ENCODE measurements at regions not wholly inside any gene's neighbourhood (a gene's known extent, or its start where the extent isn't known, plus 50 kb on each side); places are given as distances from the start of the nearest gene placed in this dataset.

DNA sequence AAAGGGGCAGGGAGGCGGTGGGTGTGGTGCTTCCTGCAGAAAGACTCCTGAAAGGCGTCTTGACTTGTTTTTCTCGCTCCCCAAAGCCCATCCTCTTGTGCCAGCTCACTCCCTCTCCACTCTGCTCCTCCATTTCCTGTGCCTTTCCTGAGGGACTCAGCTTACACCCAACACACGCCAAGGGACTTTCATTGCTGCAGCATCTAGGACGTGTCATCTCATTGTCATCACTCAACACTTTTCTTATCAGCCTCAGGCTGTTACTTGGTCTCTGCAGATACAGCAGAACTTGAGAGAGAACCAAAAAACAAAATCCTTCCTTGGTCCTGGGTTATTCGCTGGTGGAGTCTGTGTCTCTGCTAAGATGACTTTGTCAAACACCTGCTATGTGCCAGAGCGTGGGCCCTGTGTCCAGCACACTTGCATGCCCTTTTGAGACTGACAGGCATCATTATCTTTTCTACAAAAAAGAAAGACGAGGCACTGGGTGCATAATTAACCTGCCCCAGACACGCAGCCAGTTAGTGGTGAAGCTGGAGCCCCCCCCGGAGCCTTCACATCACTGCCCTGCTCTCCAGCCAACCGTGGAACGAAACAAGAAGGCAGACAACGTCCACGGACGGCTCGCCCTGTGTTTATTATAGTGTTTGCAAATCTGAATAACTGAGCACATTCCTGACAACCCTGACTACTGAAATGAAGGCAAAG lies 261.7 kb upstream of the HDAC4 start:
- no peaks in the 10 kb centered on the region for H3K36me3 ChIP-seq (ENCODE audit: control insufficient read depth in 2 of 2, extremely low read depth in 1 of 2, insufficient read depth in 2 of 2, low read length in 2 of 2)
- no peaks in the 10 kb centered on the region for H3K79me2 ChIP-seq (ENCODE audit: control insufficient read depth, insufficient read depth, low read length)
- no peaks in the 10 kb centered on the region for H4K20me1 ChIP-seq (ENCODE audit: control insufficient read depth, extremely low read depth, insufficient read depth, low read length)
- no peak overlapping the region for H3K9ac ChIP-seq (ENCODE audit: control insufficient read depth, extremely low read depth, insufficient read depth, low read length)
- FAIRE-seq (peak; percentile 75), DNase-seq (ENCODE audit: low read depth, low spot score) (no peak)
- peak overlapping the region; percentile 4 for H3K27ac ChIP-seq (ENCODE audit: control insufficient read depth, insufficient read depth, low read length)
- H3K9me1 ChIP-seq (ENCODE audit: control insufficient read depth, extremely low read depth, insufficient read depth, low read length), result no peaks in the 10 kb centered on the region
- H3K27me3 ChIP-seq (ENCODE audit: control insufficient read depth, extremely low read depth, insufficient read depth, low read length), result no peaks in the 10 kb centered on the region
- dilution Hi-C loops (cut with MboI; ENCODE audit: extremely low pct_ligation_motif_present, low sequenced_read_pairs), result no loop called here
- TF ChIP-seq EZH2 (IDR thresholded peaks at IDR 0.05; ENCODE audit: low read length), result no peak
- TF ChIP-seq, protein P1, sequence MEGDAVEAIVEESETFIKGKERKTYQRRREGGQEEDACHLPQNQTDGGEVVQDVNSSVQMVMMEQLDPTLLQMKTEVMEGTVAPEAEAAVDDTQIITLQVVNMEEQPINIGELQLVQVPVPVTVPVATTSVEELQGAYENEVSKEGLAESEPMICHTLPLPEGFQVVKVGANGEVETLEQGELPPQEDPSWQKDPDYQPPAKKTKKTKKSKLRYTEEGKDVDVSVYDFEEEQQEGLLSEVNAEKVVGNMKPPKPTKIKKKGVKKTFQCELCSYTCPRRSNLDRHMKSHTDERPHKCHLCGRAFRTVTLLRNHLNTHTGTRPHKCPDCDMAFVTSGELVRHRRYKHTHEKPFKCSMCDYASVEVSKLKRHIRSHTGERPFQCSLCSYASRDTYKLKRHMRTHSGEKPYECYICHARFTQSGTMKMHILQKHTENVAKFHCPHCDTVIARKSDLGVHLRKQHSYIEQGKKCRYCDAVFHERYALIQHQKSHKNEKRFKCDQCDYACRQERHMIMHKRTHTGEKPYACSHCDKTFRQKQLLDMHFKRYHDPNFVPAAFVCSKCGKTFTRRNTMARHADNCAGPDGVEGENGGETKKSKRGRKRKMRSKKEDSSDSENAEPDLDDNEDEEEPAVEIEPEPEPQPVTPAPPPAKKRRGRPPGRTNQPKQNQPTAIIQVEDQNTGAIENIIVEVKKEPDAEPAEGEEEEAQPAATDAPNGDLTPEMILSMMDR (optimal IDR thresholded peaks at IDR 0.05 in 1 of 3, IDR thresholded peaks at IDR 0.05 in 1 of 3, conservative IDR thresholded peaks at IDR 0.05 in 1 of 3; ENCODE audit: extremely low read depth in 1 of 3, insufficient read depth in 2 of 3, low read length in 3 of 3), result no peak
- peak overlapping the region; percentile 97 for H3K4me2 ChIP-seq (ENCODE audit: control insufficient read depth, extremely low read depth, insufficient read depth, low read depth, low read length)
- H3K4me3 ChIP-seq (ENCODE audit: control insufficient read depth in 2 of 3, extremely low read depth in 1 of 3, insufficient read depth in 2 of 3, low read depth in 1 of 3, low read length in 3 of 3), result peak overlapping the region in 1 of 3 experiments; percentile 26
- no peaks in the 10 kb centered on the region for H3K9me3 ChIP-seq (ENCODE audit: control insufficient read depth, low read depth, low read length)
- no peak overlapping the region for H2AFZ ChIP-seq (ENCODE audit: control insufficient read depth, low read length)
- peaks cover 39% of the 10 kb centered on the region for H3K4me1 ChIP-seq (ENCODE audit: control insufficient read depth, extremely low read depth, insufficient read depth, low read length)

DNA sequence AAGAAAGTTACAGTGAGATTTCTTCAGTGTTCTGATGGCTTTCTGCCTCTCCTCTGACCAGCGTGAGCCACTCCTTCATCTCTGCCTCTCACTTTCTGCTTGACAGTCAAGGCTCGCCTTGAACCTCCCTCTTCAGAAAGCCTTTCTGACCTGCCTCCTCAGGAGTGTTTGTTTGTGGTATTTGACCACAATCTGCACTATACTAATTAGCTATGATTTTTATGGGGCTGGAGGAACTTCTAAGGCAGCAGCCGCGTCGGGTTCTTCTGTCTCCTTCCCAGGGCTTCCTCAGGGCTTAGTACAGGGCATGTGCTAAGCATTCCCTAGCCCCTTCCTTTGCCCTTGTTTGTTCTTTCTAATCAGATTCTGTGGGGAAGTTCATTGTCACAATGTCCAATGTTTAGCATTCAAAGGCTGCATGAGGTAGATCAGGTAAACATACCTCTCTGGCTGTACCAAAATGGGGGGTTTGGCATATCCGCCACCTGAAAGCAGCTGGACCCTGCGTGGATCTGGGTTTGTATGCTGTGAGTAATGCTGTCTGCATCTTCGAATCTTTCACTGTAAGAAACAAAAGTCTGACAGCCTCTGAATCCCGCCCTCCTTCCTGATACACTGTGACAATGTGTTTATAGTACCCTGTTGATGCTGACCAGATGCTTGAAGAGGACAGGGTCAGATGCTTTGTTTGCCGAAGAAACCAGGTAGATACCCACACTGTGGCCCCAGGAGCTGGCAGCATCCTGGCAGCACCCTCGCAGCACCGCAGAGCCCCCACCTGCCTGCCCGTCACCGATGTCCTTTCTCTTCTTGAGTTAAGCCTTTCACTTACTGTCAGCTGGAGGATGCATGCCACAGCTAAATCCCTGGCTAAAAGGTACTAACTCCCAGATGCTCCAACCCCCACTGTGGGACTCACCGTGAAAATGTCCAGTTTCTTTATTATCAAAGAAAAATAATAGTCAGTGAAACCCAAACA lies 260.8 kb upstream of the HDAC4 start:
- no peaks in the 10 kb centered on the region for H3K9me1 ChIP-seq (ENCODE audit: control insufficient read depth, extremely low read depth, insufficient read depth, low read length)
- peak overlapping the region in 2 of 3 experiments; percentile 27 to 50 for H3K4me3 ChIP-seq (ENCODE audit: control insufficient read depth in 2 of 3, extremely low read depth in 1 of 3, insufficient read depth in 2 of 3, low read depth in 1 of 3, low read length in 3 of 3)
- TF ChIP-seq EZH2 (IDR thresholded peaks at IDR 0.05; ENCODE audit: low read length), result no peak
- TF ChIP-seq, protein P1 (optimal IDR thresholded peaks at IDR 0.05 in 1 of 3, IDR thresholded peaks at IDR 0.05 in 1 of 3, conservative IDR thresholded peaks at IDR 0.05 in 1 of 3; ENCODE audit: extremely low read depth in 1 of 3, insufficient read depth in 2 of 3, low read length in 3 of 3), result no peak
- no peak overlapping the region for H3K27ac ChIP-seq (ENCODE audit: control insufficient read depth, insufficient read depth, low read length)
- DNase-seq (ENCODE audit: low read depth, low spot score) (no peak), FAIRE-seq (peak; percentile 5)
- H3K27me3 ChIP-seq (ENCODE audit: control insufficient read depth, extremely low read depth, insufficient read depth, low read length), result no peaks in the 10 kb centered on the region
- H2AFZ ChIP-seq (ENCODE audit: control insufficient read depth, low read length), result peak overlapping the region; percentile 16
- H4K20me1 ChIP-seq (ENCODE audit: control insufficient read depth, extremely low read depth, insufficient read depth, low read length), result no peaks in the 10 kb centered on the region
- peaks cover 33% of the 10 kb centered on the region for H3K4me1 ChIP-seq (ENCODE audit: control insufficient read depth, extremely low read depth, insufficient read depth, low read length)
- H3K79me2 ChIP-seq (ENCODE audit: control insufficient read depth, insufficient read depth, low read length), result no peaks in the 10 kb centered on the region
- peak overlapping the region; percentile 6 for H3K9ac ChIP-seq (ENCODE audit: control insufficient read depth, extremely low read depth, insufficient read depth, low read length)
- dilution Hi-C loops (cut with MboI; ENCODE audit: extremely low pct_ligation_motif_present, low sequenced_read_pairs), result no loop called here
- peak overlapping the region; percentile 97 for H3K4me2 ChIP-seq (ENCODE audit: control insufficient read depth, extremely low read depth, insufficient read depth, low read depth, low read length)
- H3K9me3 ChIP-seq (ENCODE audit: control insufficient read depth, low read depth, low read length), result no peaks in the 10 kb centered on the region
- H3K36me3 ChIP-seq (ENCODE audit: control insufficient read depth in 2 of 2, extremely low read depth in 1 of 2, insufficient read depth in 2 of 2, low read length in 2 of 2), result no peaks in the 10 kb centered on the region

Data from keratinocyte (primary cell).